ENCODE measurements at regions not wholly inside any gene's neighbourhood (a gene's known extent, or its start where the extent isn't known, plus 50 kb on each side); places are given as distances from the start of the nearest gene placed in this dataset.

- no peak for TF ChIP-seq CTCF (IDR thresholded peaks at IDR 0.05)
Observed at GRCh38 chr16:13348416-13348815, 447.0 kb downstream of the SHISA9 start.

GRCh38 chr16:13350000-13350399 is 448.6 kb downstream of the SHISA9 start:
- no peak for TF ChIP-seq CTCF (IDR thresholded peaks at IDR 0.05)

- no peak for TF ChIP-seq CTCF (IDR thresholded peaks at IDR 0.05)
Observed at GRCh38 chr16:13351181-13351580, 449.8 kb downstream of the SHISA9 start.

GRCh38 chr16:13351601-13352217 is 450.3 kb downstream of the SHISA9 start:
- TF ChIP-seq CTCF (IDR thresholded peaks at IDR 0.05), result no peak

- TF ChIP-seq CTCF (IDR thresholded peaks at IDR 0.05), result no peak
Observed at GRCh38 chr16:13359835-13360234, 458.4 kb downstream of the SHISA9 start.

- TF ChIP-seq CTCF (IDR thresholded peaks at IDR 0.05), result no peak
Observed at GRCh38 chr16:13372421-13372820, 471.0 kb downstream of the SHISA9 start.

GRCh38 chr16:13376174-13376573 is 474.8 kb downstream of the SHISA9 start:
- TF ChIP-seq CTCF (IDR thresholded peaks at IDR 0.05), result no peak

- no peak for TF ChIP-seq CTCF (IDR thresholded peaks at IDR 0.05)
Observed at GRCh38 chr16:13377143-13377542, 475.7 kb downstream of the SHISA9 start.

Data from LNCAP (cell line).